Astrocyte of the spinal cord (primary cell): ENCODE measurements at regions not wholly inside any gene's neighbourhood (a gene's known extent, or its start where the extent isn't known, plus 50 kb on each side); places are given as distances from the start of the nearest gene placed in this dataset.

Experiments used
- DNase-seq: peaks from one replicate; pipeline ENCODE4 v3.0.0; 2011; ENCODE audit warnings: low read depth, low spot score
- H3K4me3 ChIP-seq: 2 replicates; pipeline ENCODE4 v1.5.1; 2011; ENCODE audit warnings: low read depth, mild to moderate bottlenecking, low read length, moderate library complexity
- CTCF ChIP-seq: IDR thresholded peaks from 2 replicates; pipeline ENCODE4 v1.5.1; 2012; ENCODE audit warnings: low read depth, mild to moderate bottlenecking, low read length, inconsistent platforms
- in situ Hi-C: cut with HindIII; loops from 2 replicates; pipeline ENCODE4 v1.10.0; 2017; ENCODE audit warnings: low sequenced_read_pairs

- no peak for DNase-seq
- no peak for TF ChIP-seq CTCF
- no peak overlapping the region for H3K4me3 ChIP-seq
- in situ Hi-C loops, result no loop called here
These were observed 276.7 kb downstream of the PARN start for GRCh38 chr16:14353340-14353739.

GRCh38 chr16:14351647-14352046 is 278.4 kb downstream of the PARN start:
- H3K4me3 ChIP-seq, result no peak overlapping the region
- no peak for DNase-seq
- no peak for TF ChIP-seq CTCF
- in situ Hi-C loops, result no loop called here

- in situ Hi-C loops, result no loop called here
- TF ChIP-seq CTCF, result no peak
- DNase-seq, result no peak
- H3K4me3 ChIP-seq, result no peak overlapping the region
These were observed 279.4 kb downstream of the PARN start for GRCh38 chr16:14350626-14351025.

- no peak overlapping the region for H3K4me3 ChIP-seq
- TF ChIP-seq CTCF, result no peak
- no peak for DNase-seq
- in situ Hi-C loops, result no loop called here
These were observed 279.0 kb downstream of the MRTFB start for GRCh38 chr16:14350081-14350480.

GRCh38 chr16:14347706-14348105 is 276.6 kb downstream of the MRTFB start:
- no peak for TF ChIP-seq CTCF

GRCh38 chr16:14346278-14347142 is 275.4 kb downstream of the MRTFB start:
- no peak overlapping the region for H3K4me3 ChIP-seq
- TF ChIP-seq CTCF, result no peak
- in situ Hi-C loops, result no loop called here
- DNase-seq, result no peak

More at GRCh38 chr16:14347706-14348105, 276.6 kb downstream of the MRTFB start:
- H3K4me3 ChIP-seq, result no peak overlapping the region
- no peak for DNase-seq
- in situ Hi-C loops, result no loop called here
